22Rv1 (cell line): ENCODE measurements at regions not wholly inside any gene's neighbourhood (a gene's known extent, or its start where the extent isn't known, plus 50 kb on each side); places are given as distances from the start of the nearest gene placed in this dataset.

Experiments
- CTCF ChIP-seq: fragments of 450-650 bp; IDR thresholded peaks from 2 replicates; pipeline ENCODE4 v1.5.1; 2017; ENCODE audit warnings: mild to moderate bottlenecking
- ZFX ChIP-seq: fragments of 450-650 bp; IDR thresholded peaks from 2 replicates; pipeline ENCODE4 v1.6.1; 2017; ENCODE audit warnings: antibody characterized with exemption, borderline replicate concordance

GRCh38 chr7:33781796-33782195, 123.5 kb upstream of the BMPER start:
- TF ChIP-seq CTCF (no peak), ZFX (no peak)
